ENCODE measurements at regions not wholly inside any gene's neighbourhood (a gene's known extent, or its start where the extent isn't known, plus 50 kb on each side); places are given as distances from the start of the nearest gene placed in this dataset.

GRCh38 chr12:91870872-91871707, 274.6 kb downstream of the BTG1 start:
- TF ChIP-seq POLR2A (IDR thresholded peaks at IDR 0.05; ENCODE audit: extremely low read depth, insufficient read length) (no peak), CTCF (IDR thresholded peaks at IDR 0.05; ENCODE audit: low read depth, low read length) (no peak), MYC (IDR thresholded peaks at IDR 0.05; ENCODE audit: low read depth, low read length) (no peak), MAX (IDR thresholded peaks at IDR 0.05; ENCODE audit: low read depth, low read length) (no peak)
- DNase-seq (ENCODE audit: low read depth): no peak
- no peak overlapping the region for H3K4me3 ChIP-seq (ENCODE audit: low read depth, low read length)

- H3K4me3 ChIP-seq (ENCODE audit: low read depth, low read length): no peak overlapping the region
- TF ChIP-seq MYC (IDR thresholded peaks at IDR 0.05; ENCODE audit: low read depth, low read length) (no peak), POLR2A (IDR thresholded peaks at IDR 0.05; ENCODE audit: extremely low read depth, insufficient read length) (no peak), MAX (IDR thresholded peaks at IDR 0.05; ENCODE audit: low read depth, low read length) (no peak), CTCF (IDR thresholded peaks at IDR 0.05; ENCODE audit: low read depth, low read length) (no peak)
- DNase-seq (ENCODE audit: low read depth): no peak
Measured at GRCh38 chr12:91868054-91868453, 277.6 kb downstream of the BTG1 start.

GRCh38 chr12:91866566-91866965, 279.1 kb downstream of the BTG1 start:
- TF ChIP-seq MYC (IDR thresholded peaks at IDR 0.05; ENCODE audit: low read depth, low read length): no peak
- TF ChIP-seq MAX (IDR thresholded peaks at IDR 0.05; ENCODE audit: low read depth, low read length): no peak
- no peak for TF ChIP-seq POLR2A (IDR thresholded peaks at IDR 0.05; ENCODE audit: extremely low read depth, insufficient read length)
- no peak for TF ChIP-seq CTCF (IDR thresholded peaks at IDR 0.05; ENCODE audit: low read depth, low read length)
- no peak for DNase-seq (ENCODE audit: low read depth)
- H3K4me3 ChIP-seq (ENCODE audit: low read depth, low read length): no peak overlapping the region

GRCh38 chr12:91863702-91864101, 281.9 kb downstream of the BTG1 start:
- no peak for DNase-seq (ENCODE audit: low read depth)
- H3K4me3 ChIP-seq (ENCODE audit: low read depth, low read length): no peak overlapping the region
- TF ChIP-seq MAX (IDR thresholded peaks at IDR 0.05; ENCODE audit: low read depth, low read length) (no peak), MYC (IDR thresholded peaks at IDR 0.05; ENCODE audit: low read depth, low read length) (no peak), POLR2A (IDR thresholded peaks at IDR 0.05; ENCODE audit: extremely low read depth, insufficient read length) (no peak), CTCF (IDR thresholded peaks at IDR 0.05; ENCODE audit: low read depth, low read length) (no peak)

- no peak overlapping the region for H3K4me3 ChIP-seq (ENCODE audit: low read depth, low read length)
- DNase-seq (ENCODE audit: low read depth): no peak
- TF ChIP-seq MYC (IDR thresholded peaks at IDR 0.05; ENCODE audit: low read depth, low read length) (no peak), POLR2A (IDR thresholded peaks at IDR 0.05; ENCODE audit: extremely low read depth, insufficient read length) (no peak), MAX (IDR thresholded peaks at IDR 0.05; ENCODE audit: low read depth, low read length) (no peak), CTCF (IDR thresholded peaks at IDR 0.05; ENCODE audit: low read depth, low read length) (no peak)
Measured at GRCh38 chr12:91861554-91861953, 284.1 kb downstream of the BTG1 start.
